K562 (cell line): ENCODE measurements at regions not wholly inside any gene's neighbourhood (a gene's known extent, or its start where the extent isn't known, plus 50 kb on each side); places are given as distances from the start of the nearest gene placed in this dataset.

Source experiments
- ATAC-seq: fragments of 200-7000 bp; cut with Tn5 transposase; 3 replicates; pipeline ENCODE4 v1.9.1; 2020; ENCODE audit warnings: moderate library complexity
- BruUV-seq: library from RNA; stranded (reverse); fragments of 400-500 nt; replicated peaks from 2 replicates; lab custom pipeline; 2021; lab: Mats Ljungman, UMichigan
- CTCF ChIA-PET: fragments of 300-600 bp; formaldehyde crosslinking; extraction: SDS; loops from one replicate; lab custom pipeline; 2021; ENCODE audit warnings: low intra/inter-chr PET ratio; lab: Yijun Ruan, JAX
- POLR2A ChIA-PET: fragments of 300-600, 350-650 bp; sonication (Branson Sonifier 250); formaldehyde crosslinking; extraction: SDS; loops from one replicate; lab custom pipeline; 2021; ENCODE audit warnings: antibody characterized with exemption, inconsistent platforms; lab: Yijun Ruan, JAX
- DNase-seq, 4 experiments: peaks; one replicate each; pipeline versions ENCODE4 v3.0.0 to v3.0.0-alpha.2; 2011 to 2018; ENCODE audit warnings: low spot score in 3 of 4, mixed read lengths in 3 of 4; ENCODE audit errors: extremely low read depth in 1 of 4
- FAIRE-seq: peaks from 2 replicates; lab custom pipeline; 2011; peaks lifted over from hg19 to GRCh38; lab: Jason Lieb, UNC
- H2AFZ ChIP-seq: 2 replicates; pipeline ENCODE4 v1.6.0; 2011; ENCODE audit warnings: low read depth, low read length, control low read depth, inconsistent platforms
- H3K27ac ChIP-seq: fragments of 200-600 bp; 3 replicates; pipeline ENCODE4 v1.8.0; 2011; ENCODE audit warnings: low read depth, mild to moderate bottlenecking, control low read depth, inconsistent platforms, low read length, moderate library complexity, mixed read lengths; ENCODE audit errors: extremely low read depth
- H3K27me3 ChIP-seq, 2 experiments: fragments of 300-600 bp in 1 of 2; 2 replicates in 1 of 2; 3 replicates in 1 of 2; pipeline versions ENCODE4 v1.6.0 to v1.8.0; 2011; ENCODE audit warnings: inconsistent platforms in 2 of 2, low read length in 2 of 2, mild to moderate bottlenecking in 1 of 2, mixed read lengths in 1 of 2, moderate library complexity in 1 of 2; ENCODE audit not compliant: control insufficient read depth in 2 of 2, insufficient read depth in 2 of 2
- H3K36me3 ChIP-seq: fragments of 300-600 bp; 3 replicates; pipeline ENCODE4 v1.8.0; 2011; ENCODE audit warnings: mild to moderate bottlenecking, low read length, inconsistent platforms; ENCODE audit not compliant: control insufficient read depth, insufficient read depth
- H3K4me1 ChIP-seq, 2 experiments: fragments of 200-600 bp in 1 of 2; replicated peaks in 1 of 2; 2 replicates in 1 of 2; 3 replicates in 1 of 2; pipeline versions ENCODE4 v1.5.1 to v1.8.0; 2011; ENCODE audit warnings: inconsistent platforms in 2 of 2, low read length in 2 of 2, mild to moderate bottlenecking in 1 of 2, mixed read lengths in 1 of 2, moderate library complexity in 1 of 2; ENCODE audit not compliant: control insufficient read depth in 2 of 2, insufficient read depth in 2 of 2
- H3K4me2 ChIP-seq: 2 replicates; pipeline ENCODE4 v1.6.1; 2011; ENCODE audit warnings: low read length, control low read depth, inconsistent platforms, mixed read lengths; ENCODE audit not compliant: insufficient read depth
- H3K4me3 ChIP-seq: fragments of 200-600 bp; sonication (generic), shearing (Covaris generic); 2 replicates; pipeline ENCODE4 v1.5.1; 2016; ENCODE audit warnings: control low read depth, inconsistent platforms
- H3K79me2 ChIP-seq: fragments of 200-600 bp; 3 replicates; pipeline ENCODE4 v1.8.0; 2011; ENCODE audit warnings: low read length, inconsistent platforms; ENCODE audit not compliant: control insufficient read depth, insufficient read depth
- H3K9ac ChIP-seq, 2 experiments: 2 replicates each; pipeline versions ENCODE4 v1.6.0 to v1.6.1; 2011; ENCODE audit warnings: low read depth in 2 of 2, low read length in 2 of 2, control low read depth in 1 of 2, inconsistent platforms in 1 of 2, mild to moderate bottlenecking in 1 of 2, mixed read lengths in 1 of 2; ENCODE audit not compliant: insufficient read depth in 1 of 2
- H3K9me1 ChIP-seq: one replicate; pipeline ENCODE4 v1.6.0; 2011; ENCODE audit warnings: inconsistent platforms, mild to moderate bottlenecking, low read length, moderate library complexity; ENCODE audit not compliant: control insufficient read depth, insufficient read depth
- H3K9me3 ChIP-seq: replicated peaks from 2 replicates; pipeline ENCODE4 v1.5.1; 2011; ENCODE audit warnings: low read depth, low read length, inconsistent platforms; ENCODE audit not compliant: control insufficient read depth, insufficient read depth
- H4K20me1 ChIP-seq: replicated peaks from 2 replicates; pipeline ENCODE4 v1.6.1; 2011; ENCODE audit warnings: low read length, inconsistent platforms, mixed read lengths; ENCODE audit not compliant: control insufficient read depth, insufficient read depth
- HLTF ChIP-seq: fragments of 450-650 bp; IDR thresholded peaks from 2 replicates; pipeline ENCODE4 v1.6.1; 2016
- KDM5B ChIP-seq: fragments of 200-600 bp; sonication (generic); IDR thresholded peaks from 2 replicates; pipeline ENCODE4 v1.6.1; 2012; ENCODE audit warnings: low read depth, mild to moderate bottlenecking, moderate library complexity, low read length, control low read depth, inconsistent platforms; ENCODE audit not compliant: insufficient replicate concordance
- KLF16 ChIP-seq: IDR thresholded peaks from 2 replicates; pipeline ENCODE4 v1.6.1; 2016; ENCODE audit warnings: antibody characterized with exemption
- NFE2L1 ChIP-seq: fragments of 450-650 bp; IDR thresholded peaks from 2 replicates; pipeline ENCODE4 v1.6.1; 2016; ENCODE audit warnings: missing genetic modification characterization, low read depth, mild to moderate bottlenecking, missing compliant biosample characterization, moderate library complexity, borderline replicate concordance
- POLR3A ChIP-seq: IDR thresholded peaks from 2 replicates; pipeline ENCODE4 v1.6.1; 2011; ENCODE audit warnings: borderline replicate concordance, mild to moderate bottlenecking, moderate library complexity; ENCODE audit not compliant: insufficient read length, insufficient read depth; ENCODE audit errors: extremely low read depth
- PTRF ChIP-seq: fragments of 450-650 bp; IDR thresholded peaks from 2 replicates; pipeline ENCODE4 v1.6.1; 2016; ENCODE audit warnings: mild to moderate bottlenecking, missing genetic modification characterization, missing compliant biosample characterization
- TBP ChIP-seq: optimal IDR thresholded peaks from 2 replicates; pipeline ENCODE3; 2011; ENCODE audit warnings: low read depth, low read length, improper control_type of control experiment
- USF1 ChIP-seq: sonication (generic); formaldehyde crosslinking; IDR thresholded peaks from 2 replicates; pipeline ENCODE4 v1.9.0; 2022; ENCODE audit warnings: mild to moderate bottlenecking, missing genetic modification reagents
- ZNF551 ChIP-seq: fragments of 250-450 bp; sonication (Bioruptor Pico); IDR thresholded peaks from 2 replicates; pipeline ENCODE4 v1.5.0; 2021; ENCODE audit warnings: mild to moderate bottlenecking, moderate library complexity
- WGBS: fragments of 100-300 bp; shearing (Covaris generic); methylation state at CpG from one replicate; pipeline ENCODE4 v1.1.6; 2016; ENCODE audit warnings: low coverage, mixed read lengths; ENCODE audit not compliant: insufficient coverage; ENCODE audit errors: missing lambda C conversion rate; 5-methylcytosine and 5-hydroxymethylcytosine counted together
- in situ Hi-C: fragments of 300-500 bp; cut with MboI; formaldehyde crosslinking; loops from 4 replicates; pipeline ENCODE4 v1.15.0; 2018; ENCODE audit warnings: inconsistent platforms, mixed read lengths
- intact Hi-C: fragments of 100-400 bp; cut with micrococcal nuclease; formaldehyde crosslinking; loops from 2 replicates; pipeline ENCODE4 v1.14.2; 2022

- peaks cover 2 to 7% of the 10 kb centered on the region in 2 experiments; a peak in 3 of 5 replicates for H3K27me3 ChIP-seq
- no peaks in the 10 kb centered on the region for H3K9me3 ChIP-seq
- no peak overlapping the region for H3K9ac ChIP-seq
- intact Hi-C loops, result no loop called here
- no peaks in the 10 kb centered on the region for H3K9me1 ChIP-seq
- peaks cover 0 to 4% of the 10 kb centered on the region in 2 experiments; a peak in 1 of 5 replicates for H3K4me1 ChIP-seq
- CTCF ChIA-PET, result no interaction called here
- no peak for FAIRE-seq
- H2AFZ ChIP-seq, result no peak overlapping the region
- 12% methylated on average over 11 of the region's 14 CpGs for WGBS
- TF ChIP-seq KLF16 (no peak), HLTF (no peak), PTRF (tag) (no peak), USF1 (CRISPR knock-in tag) (no peak)
- POLR2A ChIA-PET, result no interaction called here
- no peak overlapping the region for H3K4me3 ChIP-seq
- BruUV-seq, result no TSS peak
- no peaks in the 10 kb centered on the region for H4K20me1 ChIP-seq
- no peak overlapping the region for H3K4me2 ChIP-seq
- H3K79me2 ChIP-seq, result no peaks in the 10 kb centered on the region
- H3K27ac ChIP-seq, result no peak overlapping the region
- no peak for ATAC-seq
- no peaks in the 10 kb centered on the region for H3K36me3 ChIP-seq
- DNase-seq, result no peak
- in situ Hi-C loops, result no loop called here
These were observed 235.2 kb downstream of the FAM72C start for GRCh38 chr1:143736562-143736961.

DNA sequence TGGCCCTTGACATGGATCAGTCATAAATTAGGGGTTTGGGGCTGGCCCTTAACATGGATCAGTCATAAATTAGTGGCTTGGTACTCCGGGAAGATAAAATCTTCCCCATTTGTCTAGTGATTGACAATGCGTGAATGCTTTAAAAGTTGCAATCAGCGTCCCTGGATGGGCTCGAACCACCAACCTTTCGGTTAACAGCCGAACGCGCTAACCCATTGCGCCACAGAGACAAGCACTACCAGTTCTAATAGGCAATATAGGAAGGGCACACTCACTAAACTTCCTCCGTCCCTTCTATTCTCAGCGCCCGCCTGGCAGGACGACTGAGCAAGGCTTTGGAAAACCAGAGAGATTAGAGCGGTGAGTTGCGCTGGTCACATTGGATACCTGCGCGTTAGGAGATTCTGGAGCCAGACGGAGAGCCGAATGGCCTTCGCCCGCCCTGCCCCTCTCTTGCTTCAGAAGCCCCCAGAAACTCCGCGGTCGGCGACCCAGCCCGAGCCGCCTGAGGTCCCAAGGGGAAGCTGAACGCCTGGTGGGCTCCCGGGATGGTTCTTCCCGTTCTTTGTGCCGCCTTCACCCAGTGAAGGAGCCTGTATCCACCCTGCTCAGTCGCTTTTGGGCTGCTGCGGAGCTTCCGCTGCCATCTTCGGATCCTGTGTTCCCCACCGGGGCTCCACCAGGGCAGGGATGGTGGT, 235.9 kb downstream of the FAM72C start:
- H2AFZ ChIP-seq, result no peak overlapping the region
- H3K4me3 ChIP-seq, result no peak overlapping the region
- no TSS peak for BruUV-seq
- ChIA-PET CTCF (no interaction called here), POLR2A (no interaction called here)
- H4K20me1 ChIP-seq, result no peaks in the 10 kb centered on the region
- H3K4me2 ChIP-seq, result no peak overlapping the region
- peaks cover 0 to 4% of the 10 kb centered on the region in 2 experiments; a peak in 1 of 5 replicates for H3K4me1 ChIP-seq
- ATAC-seq (no peak), DNase-seq (no peak), FAIRE-seq (no peak)
- 63% methylated on average over 34 of the region's 36 CpGs for WGBS
- in situ Hi-C loops, result no loop called here
- H3K9ac ChIP-seq, result no peak overlapping the region
- peak; percentile 69 for TF ChIP-seq TBP
- peak; percentile 54 for TF ChIP-seq POLR3A
- TF ChIP-seq NFE2L1, result no peak
- no peak for TF ChIP-seq ZNF551 (CRISPR knock-in tag)
- TF ChIP-seq KDM5B, result no peak
- TF ChIP-seq, all 486 proteins: peak for 2
- H3K27ac ChIP-seq, result no peak overlapping the region
- no peaks in the 10 kb centered on the region for H3K9me3 ChIP-seq
- no peaks in the 10 kb centered on the region for H3K79me2 ChIP-seq
- no peaks in the 10 kb centered on the region for H3K9me1 ChIP-seq
- intact Hi-C loops, result no loop called here
- H3K36me3 ChIP-seq, result no peaks in the 10 kb centered on the region
- peaks cover 2 to 7% of the 10 kb centered on the region in 2 experiments; a peak in 3 of 5 replicates for H3K27me3 ChIP-seq
